Natural killer cell treated with Interleukin-12 subunit alpha and Interleukin-12 subunit beta and Interleukin-15 and Interleukin-18, amount 100 ng/mL, for 72 hours (primary cell): ENCODE measurements at regions not wholly inside any gene's neighbourhood (a gene's known extent, or its start where the extent isn't known, plus 50 kb on each side); places are given as distances from the start of the nearest gene placed in this dataset.
A peak's percentile ranks its signal among the peaks of the same experiment; 100 is the strongest.

Source experiments
- ATAC-seq, 2 donors: fragments of 150-1000 bp; cut with Tn5 transposase in 1 of 2; sonication (Bioruptor Pico), chemical (Tn5 transposase) in 1 of 2; 2 replicates each; pipeline ENCODE4 v1.10.0; 2021
- DNase-seq: peaks from one replicate; pipeline ENCODE4 v3.0.0; 2022; ENCODE audit warnings: low spot score
- H3K27ac Mint-ChIP-seq, 2 donors: 1 replicate in 1 of 2; 2 replicates in 1 of 2; pipeline ENCODE4 v1.8.0; 2022; ENCODE audit warnings: mixed read lengths in 2 of 2, mild to moderate bottlenecking in 1 of 2, moderate library complexity in 1 of 2
- H3K27me3 Mint-ChIP-seq, 2 donors: 1 replicate in 1 of 2; 2 replicates in 1 of 2; pipeline ENCODE4 v1.8.0; 2022; ENCODE audit warnings: mixed read lengths in 2 of 2
- H3K36me3 Mint-ChIP-seq: one replicate; pipeline ENCODE4 v1.8.0; 2022; ENCODE audit warnings: mixed read lengths
- H3K4me1 Mint-ChIP-seq, 2 donors: 1 replicate in 1 of 2; 2 replicates in 1 of 2; pipeline ENCODE4 v1.8.0; 2022; ENCODE audit warnings: low read depth in 2 of 2, mixed read lengths in 2 of 2, mild to moderate bottlenecking in 1 of 2
- H3K4me3 Mint-ChIP-seq: one replicate; pipeline ENCODE4 v1.8.0; 2022; ENCODE audit warnings: mixed read lengths
- H3K9me3 Mint-ChIP-seq: 2 replicates; pipeline ENCODE4 v1.8.0; 2022; ENCODE audit warnings: mixed read lengths

DNA sequence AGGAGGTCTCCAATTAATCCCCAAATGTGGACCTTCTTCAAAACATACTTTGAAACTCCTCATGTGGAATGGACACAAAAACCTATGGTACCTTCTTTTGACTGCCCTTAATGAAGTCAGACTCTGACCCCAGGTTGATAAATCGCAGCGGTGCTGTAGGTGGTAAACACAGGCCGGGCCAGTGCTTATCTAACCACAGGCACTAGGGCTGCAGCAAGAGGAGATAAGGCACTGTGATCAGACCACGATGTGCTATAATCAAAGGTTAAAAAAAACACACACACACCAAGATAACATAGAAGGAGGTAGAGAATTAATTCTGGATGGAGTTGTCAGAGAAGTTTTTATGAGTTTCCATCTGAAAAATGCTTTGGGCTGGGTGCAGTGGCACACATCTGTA is 52.3 kb upstream of the SIPA1L2 start:
- Mint-ChIP-seq H3K27me3 (peaks cover 12 to 22% of the 10 kb centered on the region in 2 donors), H3K9me3 (no peaks in the 10 kb centered on the region), H3K36me3 (no peaks in the 10 kb centered on the region), H3K4me1 (no peaks in the 10 kb centered on the region), H3K27ac (no peak overlapping the region), H3K4me3 (no peak overlapping the region)
- DNase-seq (no peak), ATAC-seq (no peak)

DNA sequence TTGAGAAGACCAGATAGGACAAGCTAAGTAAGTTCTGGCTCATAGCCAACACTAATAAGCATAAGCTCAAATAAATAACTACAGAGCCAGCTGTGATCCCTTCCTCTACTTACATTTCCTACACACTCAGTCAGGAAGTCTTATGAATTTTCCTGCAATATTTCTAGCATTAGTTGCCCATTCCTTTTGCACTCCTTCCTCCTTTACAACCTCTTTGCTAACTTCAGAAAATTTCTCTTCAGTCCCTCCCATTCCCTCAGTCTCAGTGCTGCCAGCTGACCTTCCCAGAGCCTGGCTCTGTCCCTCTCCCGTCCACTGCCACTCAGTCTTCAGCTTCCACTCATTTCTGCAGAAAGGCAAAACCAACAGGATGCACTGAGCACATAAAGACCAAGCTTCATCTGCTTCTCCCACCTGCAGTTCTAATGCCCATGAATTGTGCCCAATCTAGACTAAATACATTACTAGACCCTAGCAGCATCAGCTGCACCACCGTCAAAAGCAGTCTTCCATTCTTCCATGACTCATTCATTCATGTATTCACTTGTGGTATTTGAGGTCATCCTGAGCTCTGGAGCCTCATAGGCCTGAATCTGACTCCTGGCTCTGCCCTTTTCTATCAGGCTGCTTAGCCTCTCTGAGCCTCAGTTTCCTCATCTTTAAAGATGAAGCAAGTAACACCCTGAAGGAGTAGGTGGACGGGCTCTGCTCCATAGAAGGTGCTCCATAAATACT is 54.6 kb upstream of the SIPA1L2 start:
- Mint-ChIP-seq H3K27me3 (peaks cover 12 to 28% of the 10 kb centered on the region in 2 donors), H3K4me3 (no peak overlapping the region), H3K4me1 (no peaks in the 10 kb centered on the region), H3K36me3 (peaks cover 4% of the 10 kb centered on the region), H3K27ac (no peak overlapping the region), H3K9me3 (no peaks in the 10 kb centered on the region)
- ATAC-seq (no peak), DNase-seq (no peak)

GRCh38 chr1:232686346-232686745 is 56.4 kb upstream of the SIPA1L2 start:
- DNase-seq: no peak
- ATAC-seq: peak; percentile 41 to 42
- H3K4me1 Mint-ChIP-seq: peaks cover 6 to 8% of the 10 kb centered on the region in 2 donors
- no peaks in the 10 kb centered on the region for H3K9me3 Mint-ChIP-seq
- H3K4me3 Mint-ChIP-seq: no peak overlapping the region
- H3K27me3 Mint-ChIP-seq: peaks cover 9 to 18% of the 10 kb centered on the region in 2 donors
- H3K36me3 Mint-ChIP-seq: peaks cover 4% of the 10 kb centered on the region
- H3K27ac Mint-ChIP-seq: no peak overlapping the region

- Mint-ChIP-seq H3K4me1 (peaks cover 8 to 9% of the 10 kb centered on the region in 2 donors), H3K36me3 (peaks cover 4% of the 10 kb centered on the region), H3K27me3 (peaks cover 9 to 22% of the 10 kb centered on the region in 2 donors), H3K27ac (no peak overlapping the region), H3K4me3 (no peak overlapping the region), H3K9me3 (no peaks in the 10 kb centered on the region)
- ATAC-seq (no peak), DNase-seq (no peak)
Observed at GRCh38 chr1:232687304-232687703, 57.4 kb upstream of the SIPA1L2 start.

DNA sequence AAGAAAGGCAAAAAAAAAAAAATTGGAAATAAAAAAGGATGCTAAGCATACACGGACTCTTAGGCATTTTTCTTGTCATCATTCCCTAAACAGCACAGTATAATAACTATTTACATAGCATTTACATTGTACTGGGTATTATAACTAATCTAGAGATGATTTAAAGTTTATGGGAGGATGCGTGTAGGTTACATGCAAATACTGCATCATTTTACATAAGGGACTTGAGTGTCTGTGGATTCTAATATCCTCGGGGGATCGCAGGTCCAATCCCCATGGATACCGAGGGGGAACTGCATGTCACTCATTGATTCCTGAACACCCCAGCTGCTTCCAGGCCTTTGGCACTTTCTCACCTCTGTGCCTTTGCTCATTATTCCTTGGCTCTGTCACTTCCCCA is 57.8 kb upstream of the SIPA1L2 start:
- DNase-seq: no peak
- H3K36me3 Mint-ChIP-seq: peaks cover 4% of the 10 kb centered on the region
- no peak for ATAC-seq
- no peaks in the 10 kb centered on the region for H3K9me3 Mint-ChIP-seq
- no peak overlapping the region for H3K27ac Mint-ChIP-seq
- peaks cover 11 to 26% of the 10 kb centered on the region in 2 donors for H3K27me3 Mint-ChIP-seq
- no peak overlapping the region for H3K4me3 Mint-ChIP-seq
- peaks cover 8 to 9% of the 10 kb centered on the region in 2 donors for H3K4me1 Mint-ChIP-seq

DNA sequence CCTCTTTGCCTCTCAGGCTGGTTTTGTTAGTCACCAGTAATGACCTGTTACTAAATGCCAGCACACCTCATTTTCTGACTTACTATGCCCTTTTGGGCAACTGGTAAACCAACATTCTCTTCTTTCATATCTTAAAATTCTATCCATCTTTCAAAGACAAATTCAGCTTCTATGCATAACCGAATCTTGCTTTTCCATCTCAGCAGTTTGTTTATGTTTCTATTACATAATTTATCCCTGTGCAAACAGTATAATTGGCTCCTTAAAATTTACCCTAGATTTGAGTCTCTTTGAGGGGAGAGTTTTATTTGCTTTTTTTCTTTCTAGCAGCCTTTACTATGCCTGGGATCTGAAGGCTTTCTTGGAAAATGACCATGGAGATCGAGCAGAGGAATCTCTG is 58.5 kb upstream of the SIPA1L2 start:
- no peak for DNase-seq
- no peak overlapping the region for H3K27ac Mint-ChIP-seq
- H3K36me3 Mint-ChIP-seq: peaks cover 4% of the 10 kb centered on the region

DNA sequence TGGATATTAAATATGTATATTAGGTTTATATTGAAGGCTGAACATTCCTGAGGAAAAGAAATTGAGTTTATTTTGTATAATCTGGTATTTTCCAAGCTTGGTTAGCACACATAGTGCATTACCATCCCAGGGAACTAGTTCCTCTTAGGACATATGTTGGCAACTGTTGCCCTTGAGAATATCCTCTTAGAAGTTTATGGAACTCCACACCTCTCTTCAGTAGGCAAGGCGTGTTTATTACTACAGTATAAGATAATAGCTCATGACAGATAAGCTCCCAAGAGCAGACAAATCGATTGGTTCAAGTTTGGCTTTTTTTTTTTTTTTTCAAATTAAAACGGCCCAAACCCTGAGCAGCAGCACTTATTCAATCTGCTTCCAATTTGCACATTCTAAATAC is 59.8 kb upstream of the SIPA1L2 start:
- Mint-ChIP-seq H3K27ac (peak overlapping the region in 1 of 2 donors; percentile 87), H3K27me3 (peaks cover 10 to 28% of the 10 kb centered on the region in 2 donors), H3K4me1 (peaks cover 8 to 9% of the 10 kb centered on the region in 2 donors), H3K4me3 (no peak overlapping the region), H3K9me3 (no peaks in the 10 kb centered on the region), H3K36me3 (peaks cover 4% of the 10 kb centered on the region)
- DNase-seq: no peak
- ATAC-seq: no peak

More for the DNA sequence above, 58.5 kb upstream of the SIPA1L2 start:
- Mint-ChIP-seq H3K4me3 (no peak overlapping the region), H3K9me3 (no peaks in the 10 kb centered on the region), H3K27me3 (peaks cover 13 to 30% of the 10 kb centered on the region in 2 donors), H3K4me1 (peaks cover 8 to 9% of the 10 kb centered on the region in 2 donors)
- no peak for ATAC-seq

DNA sequence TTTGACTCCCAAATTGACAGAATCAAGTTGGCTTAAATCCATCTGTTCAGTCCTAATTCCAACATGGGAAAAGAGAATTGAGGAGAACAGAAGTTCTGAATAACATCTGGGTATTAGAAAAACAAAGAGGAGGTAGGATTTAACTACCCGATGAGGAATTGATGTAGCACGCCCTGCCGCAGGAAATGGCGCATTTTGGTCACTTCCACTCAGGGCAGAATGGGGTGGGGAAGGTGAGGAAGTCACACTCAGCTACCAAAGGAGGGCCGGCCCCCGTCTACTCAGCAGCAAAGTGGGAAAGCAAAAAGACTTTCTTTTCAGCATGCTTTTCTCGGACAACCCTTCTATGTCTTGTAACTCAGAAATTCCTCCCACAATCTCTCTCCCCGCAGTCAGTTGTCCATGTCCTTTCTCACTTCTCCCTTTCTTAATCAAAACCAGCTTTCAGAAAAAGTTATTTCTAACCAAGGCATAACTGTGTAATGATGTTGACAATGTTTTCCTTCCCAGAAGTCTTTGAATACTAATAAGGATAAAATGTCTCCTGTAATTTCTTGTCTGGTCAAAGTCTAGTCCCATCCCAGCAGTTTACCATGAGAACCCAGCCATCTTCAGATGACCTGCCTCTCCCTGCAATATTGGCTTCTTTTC is 60.5 kb upstream of the SIPA1L2 start:
- H3K27me3 Mint-ChIP-seq: peaks cover 8 to 24% of the 10 kb centered on the region in 2 donors
- DNase-seq (no peak), ATAC-seq (peak in 1 of 2 donors; percentile 77)
- H3K36me3 Mint-ChIP-seq: peaks cover 4% of the 10 kb centered on the region
- H3K9me3 Mint-ChIP-seq: no peaks in the 10 kb centered on the region
- peaks cover 8 to 9% of the 10 kb centered on the region in 2 donors for H3K4me1 Mint-ChIP-seq
- peak overlapping the region; percentile 41 to 87 for H3K27ac Mint-ChIP-seq
- peak overlapping the region; percentile 33 for H3K4me3 Mint-ChIP-seq

- ATAC-seq (no peak), DNase-seq (no peak)
- H3K4me3 Mint-ChIP-seq: no peak overlapping the region
- H3K27ac Mint-ChIP-seq: no peak overlapping the region
- H3K9me3 Mint-ChIP-seq: no peaks in the 10 kb centered on the region
- no peaks in the 10 kb centered on the region for H3K36me3 Mint-ChIP-seq
- H3K4me1 Mint-ChIP-seq: peaks cover 8 to 9% of the 10 kb centered on the region in 2 donors
- H3K27me3 Mint-ChIP-seq: peaks cover 8 to 14% of the 10 kb centered on the region in 2 donors
Observed at GRCh38 chr1:232694475-232694874, 64.5 kb upstream of the SIPA1L2 start.

GRCh38 chr1:232695621-232696385 is 65.9 kb upstream of the SIPA1L2 start:
- H3K4me3 Mint-ChIP-seq: no peak overlapping the region
- no peaks in the 10 kb centered on the region for H3K9me3 Mint-ChIP-seq
- H3K27me3 Mint-ChIP-seq: peaks cover 8 to 14% of the 10 kb centered on the region in 2 donors
- peaks cover 0 to 3% of the 10 kb centered on the region in 2 donors for H3K4me1 Mint-ChIP-seq
- no peak for DNase-seq
- no peak overlapping the region for H3K27ac Mint-ChIP-seq
- ATAC-seq: no peak
- H3K36me3 Mint-ChIP-seq: no peaks in the 10 kb centered on the region

GRCh38 chr1:232696466-232696865 is 66.5 kb upstream of the SIPA1L2 start:
- Mint-ChIP-seq H3K9me3 (no peaks in the 10 kb centered on the region), H3K36me3 (no peaks in the 10 kb centered on the region), H3K4me1 (peaks cover 0 to 3% of the 10 kb centered on the region in 2 donors), H3K27me3 (peaks cover 8 to 14% of the 10 kb centered on the region in 2 donors), H3K4me3 (no peak overlapping the region), H3K27ac (no peak overlapping the region)
- ATAC-seq: no peak
- DNase-seq: no peak

DNA sequence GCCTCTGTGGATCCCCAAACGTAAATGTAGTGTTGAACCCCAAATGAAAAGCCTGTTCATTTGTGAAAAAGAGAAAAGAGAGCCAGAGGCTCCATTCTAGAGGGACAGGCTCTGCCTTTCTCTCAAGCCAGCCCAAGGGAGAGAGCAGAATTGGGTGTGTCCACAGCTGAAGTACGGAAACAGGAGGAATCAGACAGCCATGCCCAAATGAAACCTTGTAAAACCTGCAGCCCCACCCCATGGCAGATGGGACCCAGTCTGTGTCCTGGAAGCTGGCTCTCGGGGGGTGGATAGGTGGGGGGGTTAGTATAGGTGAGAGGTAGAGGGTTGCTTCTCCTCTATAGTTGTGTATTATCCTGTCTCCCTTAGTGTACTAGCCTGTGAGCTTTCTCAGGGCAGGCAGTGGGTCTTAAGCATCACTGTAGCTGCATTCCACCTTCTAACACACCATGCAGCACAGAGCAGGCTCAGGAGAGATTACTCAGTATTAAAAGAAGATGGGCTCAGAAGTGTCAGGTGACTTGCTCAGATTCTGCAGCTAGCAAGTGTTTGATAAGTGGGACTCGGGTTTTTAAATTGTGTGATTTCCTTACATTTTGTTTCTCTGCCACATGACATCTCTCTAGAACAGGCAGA is 67.4 kb upstream of the SIPA1L2 start:
- Mint-ChIP-seq H3K27me3 (peaks cover 8 to 11% of the 10 kb centered on the region in 2 donors), H3K4me1 (no peaks in the 10 kb centered on the region), H3K36me3 (no peaks in the 10 kb centered on the region), H3K27ac (no peak overlapping the region), H3K4me3 (no peak overlapping the region), H3K9me3 (no peaks in the 10 kb centered on the region)
- ATAC-seq: no peak
- DNase-seq: no peak

GRCh38 chr1:232699814-232700213 is 69.9 kb upstream of the SIPA1L2 start:
- no peak for ATAC-seq
- H3K4me3 Mint-ChIP-seq: no peak overlapping the region
- DNase-seq: no peak
- H3K4me1 Mint-ChIP-seq: peaks cover 6% of the 10 kb centered on the region in 2 donors
- no peaks in the 10 kb centered on the region for H3K36me3 Mint-ChIP-seq
- no peaks in the 10 kb centered on the region for H3K9me3 Mint-ChIP-seq
- H3K27ac Mint-ChIP-seq: no peak overlapping the region
- peaks cover 12 to 13% of the 10 kb centered on the region in 2 donors for H3K27me3 Mint-ChIP-seq
